C4-2B (cell line): ENCODE measurements at regions not wholly inside any gene's neighbourhood (a gene's known extent, or its start where the extent isn't known, plus 50 kb on each side); places are given as distances from the start of the nearest gene placed in this dataset.

Source experiments
- ZFX ChIP-seq: fragments of 450-650 bp; IDR thresholded peaks from 2 replicates; pipeline ENCODE4 v1.6.1; 2017
- TF ChIP-seq, protein P1 (sequence below): fragments of 450-650 bp; conservative IDR thresholded peaks from 2 replicates; pipeline ENCODE4 v1.5.1; 2017; ENCODE audit warnings: mild to moderate bottlenecking

- TF ChIP-seq, protein P1, sequence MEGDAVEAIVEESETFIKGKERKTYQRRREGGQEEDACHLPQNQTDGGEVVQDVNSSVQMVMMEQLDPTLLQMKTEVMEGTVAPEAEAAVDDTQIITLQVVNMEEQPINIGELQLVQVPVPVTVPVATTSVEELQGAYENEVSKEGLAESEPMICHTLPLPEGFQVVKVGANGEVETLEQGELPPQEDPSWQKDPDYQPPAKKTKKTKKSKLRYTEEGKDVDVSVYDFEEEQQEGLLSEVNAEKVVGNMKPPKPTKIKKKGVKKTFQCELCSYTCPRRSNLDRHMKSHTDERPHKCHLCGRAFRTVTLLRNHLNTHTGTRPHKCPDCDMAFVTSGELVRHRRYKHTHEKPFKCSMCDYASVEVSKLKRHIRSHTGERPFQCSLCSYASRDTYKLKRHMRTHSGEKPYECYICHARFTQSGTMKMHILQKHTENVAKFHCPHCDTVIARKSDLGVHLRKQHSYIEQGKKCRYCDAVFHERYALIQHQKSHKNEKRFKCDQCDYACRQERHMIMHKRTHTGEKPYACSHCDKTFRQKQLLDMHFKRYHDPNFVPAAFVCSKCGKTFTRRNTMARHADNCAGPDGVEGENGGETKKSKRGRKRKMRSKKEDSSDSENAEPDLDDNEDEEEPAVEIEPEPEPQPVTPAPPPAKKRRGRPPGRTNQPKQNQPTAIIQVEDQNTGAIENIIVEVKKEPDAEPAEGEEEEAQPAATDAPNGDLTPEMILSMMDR: no peak
- no peak for TF ChIP-seq ZFX
Measured at GRCh38 chr2:196372811-196373664, 201.7 kb upstream of the STK17B start.
